NCI-H69 (cell line): ENCODE measurements at regions not wholly inside any gene's neighbourhood (a gene's known extent, or its start where the extent isn't known, plus 50 kb on each side); places are given as distances from the start of the nearest gene placed in this dataset.

ENCODE experiments used
- DNase-seq: peaks from one replicate; lab custom pipeline; 2025; lab: John Stamatoyannopoulos, UW

DNA sequence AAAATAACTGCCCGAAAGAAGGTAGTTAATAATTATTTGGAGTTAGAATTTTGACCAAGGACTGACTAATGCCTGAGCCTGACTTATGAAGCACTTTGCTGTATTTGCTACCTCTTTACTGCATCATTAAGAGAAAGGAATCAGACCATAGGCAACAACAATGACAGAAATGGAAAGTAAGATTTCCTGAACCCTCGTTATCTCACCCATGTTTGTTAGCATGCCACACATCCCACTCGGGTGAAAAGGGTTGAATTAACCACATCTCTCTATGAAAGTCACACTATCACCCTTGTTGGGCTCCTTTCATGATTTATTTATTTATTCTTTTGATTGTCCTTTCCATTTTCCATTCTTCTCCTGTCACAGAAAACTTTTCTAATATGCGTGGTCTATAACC is 59.6 kb downstream of the OLIG3 start:
- DNase-seq = no peak

- DNase-seq = peak; percentile 99
Measured at GRCh38 chr6:137432054-137432611, 62.1 kb downstream of the OLIG3 start.

DNA sequence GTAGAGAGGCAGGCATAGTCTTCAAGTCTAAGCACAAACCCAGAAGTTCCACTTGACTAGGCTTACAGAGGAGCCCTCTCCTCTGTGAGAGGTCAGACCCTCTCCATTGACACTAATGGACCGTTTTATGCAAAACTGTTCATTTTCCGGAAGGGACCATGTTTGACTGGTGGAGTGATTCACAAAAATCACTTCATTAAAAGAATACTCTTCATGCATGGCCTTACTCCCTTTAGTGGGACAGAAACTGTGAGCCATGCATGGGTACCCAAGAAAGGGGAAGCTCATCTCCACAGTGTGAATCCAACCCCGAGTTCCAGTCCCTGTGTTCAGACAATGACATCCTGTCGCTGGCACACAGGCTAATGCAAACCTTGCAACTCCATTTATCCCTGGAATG is 63.2 kb downstream of the OLIG3 start:
- DNase-seq = peak; percentile 42

DNA sequence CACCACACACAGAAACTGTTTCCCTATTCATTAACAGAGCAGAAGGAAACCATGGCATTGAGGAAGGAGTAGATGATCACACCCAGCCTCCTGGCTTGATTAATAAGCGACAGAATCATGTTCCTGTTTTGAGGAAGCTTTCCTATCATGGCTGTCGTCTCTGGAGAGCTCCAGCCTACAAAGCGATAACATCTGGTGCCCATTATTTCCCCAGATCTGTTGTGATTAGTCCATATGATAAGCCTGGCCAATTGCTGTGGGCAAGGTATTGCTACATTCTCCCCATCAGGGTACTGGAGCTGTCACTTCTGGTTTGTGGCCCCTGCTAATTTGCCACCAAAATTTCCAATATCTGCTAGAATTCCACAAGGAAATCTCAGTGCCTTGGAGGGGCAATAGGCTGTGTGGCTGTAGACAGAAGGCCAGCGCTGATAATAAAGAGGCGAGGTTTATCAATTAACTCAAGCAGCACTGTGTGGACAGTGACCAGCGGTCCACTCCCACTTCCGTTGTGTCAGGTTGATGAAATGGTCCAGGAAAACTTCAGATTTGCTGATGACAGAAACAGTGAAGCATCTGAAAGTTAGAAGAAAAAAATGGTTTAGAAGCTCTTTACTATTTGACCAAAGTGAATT is 66.4 kb downstream of the OLIG3 start:
- DNase-seq = peak; percentile 73

DNA sequence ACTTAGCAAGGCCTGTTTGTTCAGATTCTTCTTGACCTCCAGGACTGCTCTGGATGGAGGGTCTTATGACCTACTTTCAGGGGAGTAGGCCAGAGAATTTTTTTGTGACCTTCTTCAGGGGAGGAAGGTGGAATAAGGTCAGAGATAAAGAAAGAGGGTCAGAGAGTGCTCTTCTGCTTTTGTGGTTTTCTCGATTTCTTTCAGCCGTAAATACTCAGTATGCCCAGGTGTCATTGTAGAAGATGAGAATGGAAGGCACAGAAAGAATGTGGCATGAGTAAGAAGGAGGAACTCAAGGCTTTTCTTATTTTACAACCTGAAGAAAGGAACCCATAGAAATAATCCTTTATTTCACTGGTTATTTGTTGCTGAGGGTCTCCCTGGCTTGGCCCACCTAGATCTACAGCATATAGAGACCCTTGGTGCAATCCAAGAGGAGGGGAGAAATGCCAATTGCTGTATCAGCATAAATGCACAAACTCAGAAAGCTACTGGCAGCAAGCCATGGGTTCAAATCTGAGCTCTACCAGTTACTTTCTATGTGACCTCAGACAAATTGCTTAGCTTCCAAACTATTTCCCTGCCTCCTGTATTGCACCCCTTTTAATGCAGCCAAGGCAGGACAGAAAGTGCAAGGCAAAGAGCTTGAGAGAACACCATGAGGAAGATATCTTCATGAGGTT is 68.0 kb downstream of the OLIG3 start:
- DNase-seq = no peak

DNA sequence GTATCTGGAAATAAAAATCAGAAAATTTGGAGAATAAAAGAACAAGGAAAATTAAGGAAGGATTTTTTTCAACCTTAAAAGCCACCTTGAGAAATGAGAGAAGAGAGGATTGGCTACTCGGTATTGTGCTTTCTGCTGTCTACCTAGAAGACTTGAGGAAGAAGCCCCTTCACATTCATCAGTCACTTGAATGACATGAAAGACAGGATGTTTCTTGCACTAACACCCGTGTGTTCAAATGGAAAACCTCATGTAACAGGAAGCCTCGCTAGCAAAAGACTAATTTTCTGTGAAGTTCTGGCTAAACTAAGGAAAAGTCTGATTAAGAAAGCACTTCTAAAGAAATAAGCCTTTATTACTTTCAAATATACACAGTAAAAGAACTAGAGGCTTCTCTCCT is 69.9 kb downstream of the OLIG3 start:
- no peak for DNase-seq

- DNase-seq = peak; percentile 80
Measured at GRCh38 chr6:137423451-137424168, 70.6 kb downstream of the OLIG3 start.

GRCh38 chr6:137417396-137417795 is 76.8 kb downstream of the OLIG3 start:
- no peak for DNase-seq

GRCh38 chr6:137416376-137417109 is 77.7 kb downstream of the OLIG3 start:
- DNase-seq = peak; percentile 58

DNA sequence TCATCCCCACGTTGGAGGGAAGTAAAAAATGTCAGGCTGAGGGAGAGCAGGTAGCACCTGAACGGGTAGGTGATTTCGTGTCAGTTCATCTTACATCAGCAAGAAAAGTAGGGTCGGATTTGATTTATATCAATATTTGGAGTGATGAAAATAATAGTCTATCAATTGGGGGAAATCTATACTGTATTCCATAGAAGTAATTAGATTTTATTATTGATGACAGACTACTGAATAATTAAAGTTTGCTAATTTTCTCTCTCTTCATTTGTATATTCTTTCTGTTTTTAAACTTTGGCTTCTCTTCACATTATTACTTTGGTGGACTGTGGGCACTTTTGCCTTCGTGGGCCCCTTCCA is 78.4 kb downstream of the OLIG3 start:
- no peak for DNase-seq

- no peak for DNase-seq
Measured at GRCh38 chr6:137415127-137415833, 78.9 kb downstream of the OLIG3 start.

GRCh38 chr6:137414599-137414998 is 79.6 kb downstream of the OLIG3 start:
- DNase-seq = no peak

DNA sequence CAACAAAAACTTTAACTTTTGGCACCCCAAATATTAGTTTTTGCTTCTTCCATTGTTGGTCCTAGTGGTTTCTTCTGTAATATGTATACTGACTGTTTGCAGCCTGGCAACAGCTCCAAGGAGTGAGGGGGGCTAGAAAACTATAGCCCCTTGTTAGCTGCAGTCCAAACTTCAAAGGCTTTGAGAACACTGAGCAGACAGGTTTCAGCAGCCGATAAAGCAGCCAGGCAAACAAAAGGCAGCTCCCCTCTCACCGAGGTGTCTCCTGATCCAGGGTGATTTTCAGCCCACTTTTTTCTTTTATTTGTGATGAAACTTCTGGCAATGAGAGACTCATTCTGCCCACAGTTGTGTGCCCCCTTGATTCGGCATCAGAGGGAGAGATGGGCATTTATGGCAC is 80.7 kb downstream of the OLIG3 start:
- peak; percentile 89 for DNase-seq

DNA sequence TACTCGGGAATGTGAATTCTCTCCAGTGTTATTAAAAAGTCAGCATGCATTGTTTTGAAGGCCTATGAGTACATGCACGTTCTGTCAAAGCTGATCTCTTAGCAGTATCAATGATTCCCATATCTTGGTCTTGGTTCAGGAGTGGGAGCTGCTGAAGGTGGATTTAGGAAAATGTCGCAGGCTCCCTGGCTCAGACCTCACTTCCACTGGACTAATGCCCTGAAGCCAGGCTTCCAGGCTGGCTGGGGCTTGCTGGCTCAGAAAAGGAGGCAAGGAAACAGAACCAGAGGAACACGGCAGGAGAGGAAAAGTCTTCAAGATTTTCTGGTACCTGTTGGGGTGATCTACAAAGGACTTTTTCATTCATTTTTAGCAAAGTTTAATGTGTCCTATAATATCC is 81.6 kb downstream of the OLIG3 start:
- DNase-seq = peak; percentile 53

DNA sequence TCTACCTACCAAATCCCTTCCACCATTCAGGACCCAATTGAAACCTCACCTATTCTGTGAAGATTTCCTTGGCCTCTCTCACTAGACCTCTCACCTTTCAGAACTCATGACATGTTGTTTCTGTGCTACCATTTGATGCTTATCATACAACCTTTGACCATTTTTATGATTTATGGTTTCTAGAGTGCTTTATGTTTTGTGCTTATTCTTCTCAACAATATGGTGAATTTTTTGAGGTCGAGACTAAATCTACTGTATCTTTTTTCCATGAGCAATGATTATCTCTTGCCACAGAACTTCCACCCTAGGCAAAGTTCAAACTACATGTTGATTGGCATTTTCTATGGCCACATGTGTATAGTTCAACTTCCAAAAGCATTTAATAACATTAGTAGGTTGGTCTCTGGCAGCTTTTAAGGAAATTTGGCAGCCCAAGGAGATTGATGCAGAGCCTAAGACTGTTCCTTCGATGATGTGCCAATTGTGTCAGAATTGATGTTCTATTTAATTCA is 84.9 kb downstream of the OLIG3 start:
- DNase-seq = no peak

DNA sequence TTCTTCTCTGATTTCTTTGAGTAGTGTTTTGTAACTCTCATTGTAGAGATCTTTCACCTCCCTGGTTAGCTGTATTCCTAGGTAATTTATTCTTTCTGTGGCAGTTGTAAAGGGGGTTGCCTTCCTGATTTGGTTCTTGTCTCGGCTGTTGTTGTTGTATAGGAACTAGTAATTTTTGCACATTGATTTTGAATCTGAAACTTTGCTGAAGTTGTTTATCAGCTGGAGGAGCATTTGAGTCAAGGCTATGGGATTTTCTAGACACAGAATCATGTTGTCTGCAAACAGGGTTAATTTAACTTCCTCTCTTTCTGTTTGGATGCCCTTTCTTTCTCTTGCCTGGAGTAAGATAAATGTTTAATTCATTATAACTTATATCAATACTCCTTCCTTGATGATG is 86.4 kb downstream of the OLIG3 start:
- no peak for DNase-seq

DNA sequence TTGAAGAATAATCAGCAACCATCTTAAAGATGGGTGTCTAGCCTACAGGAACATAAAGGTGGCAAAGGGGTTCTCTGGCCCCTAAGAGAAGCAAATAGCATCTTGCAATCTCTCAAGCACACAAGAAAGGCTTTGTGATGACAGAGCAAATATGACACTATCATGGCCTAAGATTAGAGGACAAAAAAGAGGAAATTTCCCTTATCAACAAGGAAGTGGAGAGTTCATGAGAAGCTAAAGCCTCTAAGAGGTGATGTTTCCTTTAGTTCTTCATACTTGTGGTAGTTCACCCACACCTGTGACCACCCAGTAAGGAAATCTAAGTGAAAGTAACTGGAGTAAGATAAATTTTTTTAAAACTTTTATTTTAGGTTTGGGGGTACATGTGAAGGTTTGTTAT is 88.4 kb downstream of the OLIG3 start:
- no peak for DNase-seq

DNA sequence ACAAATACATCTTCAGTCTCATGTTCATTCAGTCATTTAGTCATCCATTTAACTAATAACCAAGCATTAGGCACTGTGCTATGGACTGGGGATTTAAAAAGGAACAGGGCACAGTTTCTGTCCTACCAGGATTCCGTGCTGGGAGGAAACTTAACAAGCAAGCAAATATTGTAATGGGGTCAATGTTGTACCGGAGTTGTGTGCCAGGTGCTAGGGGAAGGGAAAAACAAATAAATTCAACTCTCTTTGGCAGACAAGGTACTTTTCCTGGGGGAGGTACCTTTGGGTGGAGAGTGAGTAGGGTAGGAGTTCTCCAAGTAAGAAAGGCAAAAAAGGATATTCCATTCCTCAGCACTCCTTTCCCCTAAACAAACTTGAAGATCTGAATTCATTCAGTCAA is 90.3 kb downstream of the OLIG3 start:
- DNase-seq = peak; percentile 93

DNA sequence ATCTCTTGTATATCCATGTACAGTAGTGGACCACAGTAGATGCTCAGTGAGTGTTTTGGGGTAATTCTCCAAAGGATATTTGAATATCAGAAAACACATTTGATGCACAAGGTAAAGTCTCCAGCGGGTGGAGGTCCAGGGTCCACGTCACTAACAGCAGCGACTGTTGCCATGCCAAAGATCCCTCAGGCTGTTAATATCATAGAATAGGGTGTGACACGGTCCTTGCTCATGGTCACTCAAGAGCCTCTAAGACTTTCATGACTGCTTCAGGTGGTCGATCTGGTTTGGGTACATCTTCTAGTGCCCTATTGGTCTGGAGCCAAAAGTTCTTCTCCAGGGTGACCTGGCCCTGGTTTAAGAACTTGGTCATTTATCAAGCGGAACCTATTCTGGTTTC is 90.8 kb downstream of the OLIG3 start:
- peak; percentile 79 for DNase-seq

DNA sequence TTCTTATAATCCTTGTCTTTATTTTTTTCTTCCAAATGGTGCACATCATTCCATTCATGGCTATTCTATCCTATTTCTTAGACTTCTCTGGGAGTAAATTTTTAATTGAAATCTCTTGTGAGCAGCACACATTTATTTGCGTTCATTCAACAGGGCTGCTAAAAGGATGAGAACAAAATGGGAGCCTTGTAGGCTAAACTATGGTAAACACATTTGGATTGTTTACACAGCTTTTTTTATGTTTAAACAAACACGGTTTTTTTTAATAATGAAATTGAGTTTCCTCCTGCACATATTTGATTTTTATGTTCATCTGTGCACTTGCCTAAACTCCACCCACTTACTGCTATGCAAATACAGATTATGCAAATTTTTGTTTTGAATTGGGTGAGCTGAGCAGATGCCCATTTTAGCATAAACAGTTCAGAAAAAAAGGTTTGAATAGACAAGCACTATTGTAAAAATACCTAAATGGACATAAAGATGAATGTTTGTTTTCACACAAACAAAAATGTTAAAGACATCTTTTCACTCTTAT is 92.0 kb downstream of the OLIG3 start:
- DNase-seq = peak; percentile 95

- DNase-seq = no peak
Measured at GRCh38 chr6:137401088-137401487, 93.1 kb downstream of the OLIG3 start.
